Posterior vena cava (tissue), 2 donors: ENCODE measurements at regions not wholly inside any gene's neighbourhood (a gene's known extent, or its start where the extent isn't known, plus 50 kb on each side); places are given as distances from the start of the nearest gene placed in this dataset.

ENCODE experiments used
- DNase-seq: peaks from one replicate; pipeline ENCODE4 v3.0.0-alpha.2; 2020; ENCODE audit warnings: low spot score
- intact Hi-C, 2 donors: fragments of 100-400 bp; cut with DNase I; formaldehyde crosslinking; loops; one replicate each; pipeline versions ENCODE4 v1.14.1 to v1.14.2; 2022 to 2023
- donor health status: DM: yes; HTN: yes; CAD: no.
- donor health status: DM: yes; HTN: yes; CAD: no.

- no peak for DNase-seq
- intact Hi-C loops: no loop called here
Measured at GRCh38 chr5:115354246-115354645, 57.8 kb upstream of the CCDC112 start.

- DNase-seq: no peak
- intact Hi-C loops: no loop called here
Measured at GRCh38 chr5:115352571-115352970, 56.1 kb upstream of the CCDC112 start.

GRCh38 chr5:115351356-115352195 lies 55.1 kb upstream of the CCDC112 start:
- intact Hi-C loops: no loop called here
- no peak for DNase-seq

GRCh38 chr5:115350894-115351293 lies 54.4 kb upstream of the CCDC112 start:
- DNase-seq: no peak

GRCh38 chr5:115349001-115349817 lies 52.8 kb upstream of the CCDC112 start:
- intact Hi-C loops: no loop called here
- DNase-seq: no peak

More at GRCh38 chr5:115350894-115351293, 54.4 kb upstream of the CCDC112 start:
- intact Hi-C loops: no loop called here

- intact Hi-C loops: no loop called here
- no peak for DNase-seq
Measured at GRCh38 chr5:115348175-115348574, 51.7 kb upstream of the CCDC112 start.
